Suppressor macrophage (primary cell): ENCODE measurements at regions not wholly inside any gene's neighbourhood (a gene's known extent, or its start where the extent isn't known, plus 50 kb on each side); places are given as distances from the start of the nearest gene placed in this dataset.
A peak's percentile ranks its signal among the peaks of the same experiment; 100 is the strongest.
"Not testable (repeated sequence)": the region's sequence is repeated elsewhere in the genome, so short reads cannot be mapped to it uniquely, and the experiment has no call there.

Experiments
- DNase-seq, 4 experiments: peaks; one replicate each; pipeline ENCODE4 v3.0.0-alpha.2; 2020 to 2022

DNA sequence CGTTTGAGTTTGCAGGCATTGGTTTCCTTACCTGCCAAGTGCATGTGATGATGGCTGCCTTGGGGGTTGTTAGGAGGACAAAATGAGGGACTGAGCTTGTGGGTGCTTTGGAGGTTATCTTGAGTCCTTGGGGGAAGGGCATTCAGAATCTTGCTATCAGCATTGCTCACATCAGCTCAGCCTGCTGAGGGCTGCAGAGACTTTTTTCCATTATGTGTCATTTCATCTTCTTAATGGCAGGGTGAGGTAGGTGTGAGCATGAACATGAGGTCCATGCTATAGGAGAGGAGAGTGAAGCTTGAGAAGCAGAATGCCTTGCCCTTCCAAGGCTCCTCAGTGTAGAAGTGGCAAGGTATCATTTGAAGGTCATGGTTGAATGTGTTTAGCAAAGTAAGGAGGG, 112.3 kb downstream of the MIAT start:
- DNase-seq, result no peak

DNA sequence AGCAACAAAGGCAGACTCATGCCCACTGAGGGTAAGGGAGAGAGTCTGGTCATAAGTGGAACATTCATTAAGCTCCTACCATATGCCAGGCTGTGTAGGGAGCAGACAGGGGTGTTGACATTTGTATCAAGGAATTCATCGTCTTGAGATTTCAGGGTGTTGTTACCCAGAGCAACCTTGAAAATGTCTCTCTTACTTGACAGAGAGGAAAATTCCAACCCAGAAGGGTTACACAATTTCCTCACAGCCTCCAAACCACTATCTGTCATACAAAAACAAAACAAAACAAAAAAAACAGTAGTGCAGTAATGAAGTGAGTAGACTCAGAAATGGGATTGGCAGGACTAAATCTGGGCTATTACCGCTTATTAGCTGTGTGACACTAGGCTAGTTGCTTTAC, 113.2 kb downstream of the MIAT start:
- DNase-seq, result peak in 2 of 4 experiments; percentile 11 to 21

DNA sequence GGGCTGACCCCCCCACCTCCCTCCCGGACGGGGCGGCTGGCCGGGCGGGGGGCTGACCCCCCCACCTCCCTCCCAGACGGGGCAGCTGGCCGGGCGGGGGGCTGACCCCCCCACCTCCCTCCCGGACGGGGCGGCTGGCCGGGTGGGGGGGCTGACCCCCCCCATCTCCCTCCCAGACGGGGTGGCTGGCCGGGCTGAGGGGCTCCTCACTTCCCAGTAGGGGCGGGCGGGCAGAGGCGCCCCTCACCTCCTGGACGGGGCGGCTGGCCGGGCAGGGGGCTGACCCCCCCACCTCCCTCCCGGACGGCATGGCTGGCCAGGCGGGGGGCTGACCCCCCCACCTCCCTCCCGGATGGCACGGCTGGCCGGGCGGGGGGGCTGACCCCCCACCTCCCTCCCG, 115.7 kb downstream of the MIAT start:
- DNase-seq, result not testable (repeated sequence)

DNA sequence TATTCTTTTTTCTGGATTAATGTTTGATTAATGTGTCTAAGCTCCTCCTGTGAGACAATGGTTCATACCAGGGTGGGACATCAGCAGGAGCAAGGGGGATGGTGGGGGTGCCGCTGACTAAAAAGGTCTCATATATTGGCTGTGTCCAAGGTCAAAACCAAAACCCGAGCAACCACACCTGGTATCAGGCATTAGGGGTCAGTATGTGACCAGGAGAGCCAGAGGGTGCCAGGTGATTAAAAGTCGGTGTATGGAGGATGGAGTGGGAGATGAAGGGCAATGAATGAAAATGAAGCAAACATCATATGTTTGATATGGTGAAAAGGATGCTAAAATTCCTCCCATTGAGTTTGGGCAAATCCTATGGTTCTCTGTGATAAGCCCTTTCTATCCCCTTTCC, 118.0 kb downstream of the MIAT start:
- no peak for DNase-seq

DNA sequence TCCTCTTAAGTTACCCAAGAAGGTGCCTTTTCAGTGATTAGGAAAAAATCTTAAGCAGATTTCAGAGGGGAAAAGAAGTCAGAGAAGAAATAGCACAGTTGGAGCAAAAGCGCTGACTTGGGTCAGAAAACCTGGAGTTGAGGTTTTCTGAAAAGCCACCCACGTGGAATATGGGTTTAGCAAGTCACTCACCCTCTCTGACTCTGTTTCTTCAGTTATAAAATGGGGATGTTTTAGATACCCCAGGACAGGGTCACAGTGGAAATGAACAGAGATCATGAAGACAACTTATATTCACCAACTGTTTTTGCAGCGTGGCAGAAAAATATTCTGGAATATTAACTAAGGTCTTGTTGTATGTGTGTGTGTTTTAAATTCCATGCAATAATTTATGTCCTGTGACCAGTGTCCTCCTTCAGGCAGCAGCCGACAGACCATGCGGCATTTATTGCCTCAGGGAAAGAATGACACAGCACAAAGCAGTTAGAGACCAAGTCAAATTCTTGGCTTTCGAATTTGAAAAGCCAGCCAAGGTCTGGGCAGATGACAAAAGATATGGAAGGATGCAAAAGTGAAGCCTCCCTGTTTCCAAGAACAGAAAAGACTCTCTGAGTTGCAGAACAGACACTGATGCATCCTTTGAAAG, 119.9 kb downstream of the MIAT start:
- DNase-seq, result peak in 1 of 4 experiments; percentile 22

DNA sequence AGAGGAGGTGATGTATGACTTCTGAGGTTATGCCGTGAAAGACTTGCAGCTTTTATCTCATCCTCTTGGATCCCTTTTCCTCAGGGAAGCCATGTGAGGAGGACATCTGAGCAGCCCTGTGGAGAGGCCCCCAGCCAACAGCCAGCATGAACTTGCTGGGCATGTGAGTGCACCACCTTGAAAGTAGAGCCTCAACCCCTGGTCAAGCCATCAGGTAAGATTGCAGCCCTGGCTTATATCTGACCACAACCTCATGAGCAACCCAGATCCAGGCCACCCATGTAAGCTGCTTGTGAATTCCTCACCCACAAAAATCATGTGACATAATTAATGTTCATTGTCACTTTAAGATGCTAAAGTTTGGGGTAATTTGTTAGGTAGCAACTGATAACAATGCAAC, 121.0 kb downstream of the MIAT start:
- no peak for DNase-seq

DNA sequence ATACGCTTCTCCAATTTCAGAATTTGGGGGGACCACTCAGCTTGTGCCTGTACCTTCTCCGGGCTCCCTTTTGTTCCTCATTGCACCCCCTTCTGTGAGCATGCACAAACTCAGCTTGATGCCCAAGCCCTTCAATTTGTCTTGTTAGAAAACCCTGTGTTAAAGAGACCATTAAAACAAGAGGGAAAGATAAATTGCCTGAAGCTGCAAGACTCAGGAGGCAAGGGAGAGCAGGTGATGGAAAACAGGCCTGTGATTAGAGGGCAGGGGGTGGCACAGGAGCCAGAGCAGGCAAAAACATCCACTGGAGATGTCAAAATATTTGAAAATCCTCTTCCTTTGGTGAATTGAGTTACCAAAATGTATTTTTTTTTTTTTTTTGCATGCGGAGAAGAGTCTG, 121.7 kb downstream of the MIAT start:
- DNase-seq, result no peak

DNA sequence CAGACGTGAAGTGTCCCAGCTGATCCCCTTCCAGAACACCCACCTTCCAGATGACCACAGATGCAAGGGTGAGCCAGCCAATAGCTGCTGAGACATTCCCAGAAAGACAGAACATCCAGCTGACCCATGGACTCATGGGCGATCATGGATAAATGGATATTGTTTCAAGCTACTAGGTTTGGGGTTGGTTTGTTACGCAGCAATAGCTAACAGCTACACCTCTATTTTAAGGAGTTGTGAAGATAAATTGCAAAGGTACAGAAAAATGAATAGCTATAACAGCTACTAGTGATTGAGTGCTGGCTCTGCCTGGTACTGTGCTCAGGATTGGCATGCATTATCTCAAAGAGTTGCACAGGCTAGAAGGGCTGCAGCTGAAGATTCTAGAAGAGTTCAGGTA, 122.5 kb downstream of the MIAT start:
- DNase-seq, result no peak

DNA sequence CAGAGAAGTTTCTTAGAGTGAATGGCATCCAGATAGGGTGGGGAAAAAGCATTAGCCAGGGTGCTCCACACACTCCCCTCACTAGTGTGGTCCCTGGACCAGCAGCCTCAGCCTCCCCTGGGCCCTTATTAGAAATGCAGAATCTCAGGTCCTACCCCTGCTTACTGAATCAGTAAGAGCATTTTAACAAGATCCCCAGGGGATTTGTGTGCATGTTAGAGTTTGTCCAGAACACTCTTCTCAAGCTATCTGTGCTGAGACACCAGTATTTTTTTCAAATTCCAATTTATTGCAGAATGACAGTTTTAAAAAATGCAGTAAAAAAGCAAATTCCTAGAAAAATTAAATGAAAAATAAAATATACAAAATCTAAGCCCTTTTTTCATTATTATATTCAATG, 123.1 kb downstream of the MIAT start:
- DNase-seq, result no peak

DNA sequence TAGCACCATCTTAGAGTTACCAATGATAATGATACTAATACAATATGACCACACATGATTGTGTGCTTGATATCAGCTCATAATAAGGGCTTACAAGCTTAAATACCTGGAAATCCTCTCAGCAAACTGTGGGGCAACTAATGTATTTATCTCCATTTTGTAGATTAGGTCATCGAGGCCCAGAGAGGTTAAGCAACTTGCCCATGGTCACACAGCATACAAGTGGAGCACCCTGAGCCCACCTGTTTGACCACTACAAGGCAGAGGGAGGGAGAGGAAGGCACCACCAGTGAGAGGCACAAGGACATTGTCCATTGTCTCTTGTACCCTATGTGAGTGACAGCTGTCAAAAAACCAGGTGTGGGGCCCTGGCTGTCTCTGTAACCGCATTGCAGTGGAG, 123.7 kb downstream of the MIAT start:
- no peak for DNase-seq

DNA sequence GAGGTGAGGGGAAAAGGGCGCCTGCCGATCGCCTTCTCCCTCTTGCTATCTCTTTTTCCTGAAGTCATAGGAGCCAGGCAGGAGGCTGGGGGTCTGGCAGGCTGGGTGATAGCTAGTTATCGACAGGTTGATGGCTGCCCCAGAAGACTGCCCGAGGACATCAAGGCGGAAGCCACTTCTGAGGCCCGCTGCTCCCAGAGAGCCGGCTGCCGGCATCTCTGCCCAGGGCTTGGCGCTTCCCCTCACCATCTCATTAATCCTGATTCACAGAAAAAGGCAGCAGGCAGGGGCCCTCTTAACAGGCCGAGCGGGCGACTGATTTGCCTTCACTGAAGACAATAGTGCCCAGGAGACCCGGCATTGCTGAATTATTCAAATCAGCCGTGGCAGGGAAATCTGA, 124.2 kb downstream of the MIAT start:
- no peak for DNase-seq

DNA sequence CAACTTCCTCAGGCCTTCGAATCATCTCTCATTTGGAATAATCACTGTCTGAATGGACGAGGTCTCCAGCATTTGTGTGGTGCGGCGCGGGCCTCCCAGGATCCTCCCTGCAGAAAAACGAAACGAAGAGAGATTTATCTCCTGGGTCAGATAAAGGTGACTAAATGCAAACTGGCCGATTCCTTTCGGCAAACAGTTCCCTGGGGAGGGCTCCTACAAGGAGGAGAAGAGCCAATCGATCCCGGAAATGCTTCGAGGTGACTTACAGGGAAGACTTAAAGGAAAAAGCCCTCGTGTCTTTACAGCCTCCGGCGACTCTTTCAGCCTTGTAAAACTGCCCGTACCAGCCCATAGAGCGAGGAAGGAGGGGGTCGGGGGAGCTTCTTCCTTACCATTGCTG, 126.5 kb downstream of the MIAT start:
- DNase-seq, result no peak

DNA sequence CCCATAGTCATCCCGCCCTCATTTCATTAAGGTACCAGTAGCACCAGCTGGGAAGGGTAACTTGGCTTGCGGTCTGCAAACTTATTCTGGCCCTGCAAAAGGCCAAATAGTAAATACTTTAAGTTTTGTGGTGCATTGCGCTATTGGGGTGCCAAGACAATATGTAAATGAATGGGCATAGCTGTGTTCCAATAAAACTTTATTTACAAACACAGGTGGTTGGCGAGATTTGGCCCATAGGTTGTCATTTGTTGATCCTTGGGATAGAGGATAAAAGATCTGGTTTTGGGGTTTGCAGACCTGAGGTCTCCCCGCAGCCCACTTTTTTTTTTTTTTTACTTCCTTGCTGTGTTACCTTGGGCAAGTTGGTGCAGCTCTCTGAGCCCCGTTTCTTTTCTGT, 127.4 kb downstream of the MIAT start:
- no peak for DNase-seq

DNA sequence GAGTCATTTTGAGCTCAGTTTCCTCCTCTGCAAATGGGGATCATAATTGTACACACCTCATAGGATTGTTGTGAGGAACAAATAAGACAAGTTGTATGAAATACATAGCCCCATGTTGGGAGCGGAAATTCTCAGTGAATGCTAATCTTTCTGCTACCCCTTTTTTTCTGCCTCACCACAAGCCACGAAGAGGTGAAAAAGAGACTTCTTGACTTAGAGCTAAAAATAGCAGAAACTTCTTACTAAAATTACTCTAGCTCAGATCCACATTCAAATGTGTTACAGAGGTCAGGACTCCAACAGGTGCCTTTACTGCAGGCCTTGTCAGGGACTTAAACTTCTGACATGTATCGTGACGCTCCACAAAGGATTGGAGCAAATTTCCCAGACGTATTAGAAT, 128.5 kb downstream of the MIAT start:
- DNase-seq, result no peak

DNA sequence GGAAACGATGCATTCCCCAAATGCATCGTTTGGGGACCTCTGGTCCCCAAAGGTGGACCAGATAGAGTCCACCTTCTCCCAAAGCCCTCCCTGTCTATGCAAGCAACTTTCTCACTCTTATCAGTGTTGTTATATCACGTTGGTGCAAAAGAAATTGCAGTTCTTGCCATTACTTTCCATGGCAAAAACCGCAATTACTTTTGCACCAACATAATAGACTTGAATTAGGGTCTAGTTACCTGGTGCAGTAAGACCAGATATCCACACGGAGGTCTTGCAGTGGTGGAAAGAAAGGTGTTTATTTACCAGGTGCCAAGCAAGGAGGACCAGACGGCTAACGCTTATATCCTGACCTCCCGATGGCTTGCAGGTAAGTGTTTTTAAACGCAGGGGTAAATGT, 129.0 kb downstream of the MIAT start:
- DNase-seq, result no peak

DNA sequence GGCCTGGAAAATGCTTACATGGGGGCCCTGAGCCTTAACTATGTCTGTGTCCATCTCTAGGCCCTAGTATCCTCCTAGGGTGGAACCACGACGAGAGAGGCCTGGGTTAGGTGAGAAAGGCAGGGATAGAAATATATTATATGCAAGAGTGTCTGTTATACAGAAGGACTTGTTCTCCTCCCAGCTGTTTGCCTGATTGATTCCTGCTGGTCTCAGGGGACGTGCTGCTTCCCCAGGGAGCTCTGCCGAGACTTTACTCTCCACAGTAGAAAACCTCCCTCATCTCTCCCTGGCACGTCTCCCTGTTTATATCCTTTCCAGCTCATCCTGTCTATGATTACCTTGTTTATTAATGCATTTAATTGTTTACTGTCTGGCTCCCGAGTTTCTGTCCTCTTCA, 132.6 kb downstream of the MIAT start:
- DNase-seq, result no peak

DNA sequence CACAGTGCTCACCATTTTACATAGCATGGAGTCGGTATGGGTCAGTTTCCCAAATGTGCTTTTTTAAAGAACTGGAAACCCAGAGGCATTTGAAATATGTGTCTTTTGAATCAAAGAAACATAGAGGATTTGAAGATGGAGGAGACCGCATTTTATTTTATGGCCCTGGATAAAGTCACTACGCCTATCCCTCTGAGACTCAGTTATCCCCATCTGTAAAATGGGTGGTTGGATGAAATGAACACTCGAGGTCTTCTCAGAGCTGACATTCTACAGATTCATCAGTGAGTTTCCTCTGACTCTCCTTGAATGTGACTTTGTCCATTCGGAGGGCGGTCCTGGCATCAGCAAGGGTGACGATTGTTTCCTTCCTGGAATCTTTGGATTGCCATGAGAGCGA, 135.1 kb downstream of the MIAT start:
- DNase-seq, result no peak

DNA sequence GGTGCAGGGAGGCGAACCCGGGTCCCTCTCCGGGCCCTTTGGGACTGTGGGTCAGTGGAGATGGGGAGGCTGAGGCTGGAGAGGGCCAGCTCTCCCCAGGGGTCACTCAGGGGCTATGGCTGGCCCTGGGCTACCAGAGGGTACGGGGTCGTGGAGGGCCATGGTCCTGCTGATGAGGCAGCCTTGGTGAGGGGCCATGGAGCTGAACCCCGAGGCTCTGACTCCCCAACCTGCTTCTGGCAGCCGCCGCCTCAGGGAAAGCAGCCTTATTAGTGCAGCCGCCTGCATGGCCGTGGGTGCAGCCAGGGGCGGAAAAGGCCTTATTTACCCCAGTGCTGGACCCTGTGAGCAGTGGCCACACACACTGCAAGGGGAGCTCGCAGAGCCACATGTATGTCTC, 139.4 kb downstream of the MIAT start:
- DNase-seq, result no peak

DNA sequence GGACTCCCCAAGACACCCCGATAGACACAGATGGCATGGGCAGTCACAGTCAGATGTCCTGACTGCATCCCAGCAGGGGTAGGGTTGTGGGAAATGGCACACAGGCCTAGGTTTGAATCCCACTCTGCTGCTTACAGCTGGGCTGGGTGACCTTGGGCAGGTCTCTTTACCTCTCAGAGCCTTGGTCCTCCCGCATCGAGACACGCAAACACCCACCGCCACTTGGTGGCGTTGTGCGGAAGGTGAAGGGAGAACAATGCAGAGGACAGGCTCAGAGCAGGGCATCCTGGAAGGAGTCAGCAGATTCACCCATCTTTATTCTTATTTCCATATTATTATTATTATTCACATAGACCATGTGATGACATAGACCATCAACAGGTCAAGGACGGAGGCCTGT, 140.5 kb downstream of the MIAT start:
- no peak for DNase-seq

DNA sequence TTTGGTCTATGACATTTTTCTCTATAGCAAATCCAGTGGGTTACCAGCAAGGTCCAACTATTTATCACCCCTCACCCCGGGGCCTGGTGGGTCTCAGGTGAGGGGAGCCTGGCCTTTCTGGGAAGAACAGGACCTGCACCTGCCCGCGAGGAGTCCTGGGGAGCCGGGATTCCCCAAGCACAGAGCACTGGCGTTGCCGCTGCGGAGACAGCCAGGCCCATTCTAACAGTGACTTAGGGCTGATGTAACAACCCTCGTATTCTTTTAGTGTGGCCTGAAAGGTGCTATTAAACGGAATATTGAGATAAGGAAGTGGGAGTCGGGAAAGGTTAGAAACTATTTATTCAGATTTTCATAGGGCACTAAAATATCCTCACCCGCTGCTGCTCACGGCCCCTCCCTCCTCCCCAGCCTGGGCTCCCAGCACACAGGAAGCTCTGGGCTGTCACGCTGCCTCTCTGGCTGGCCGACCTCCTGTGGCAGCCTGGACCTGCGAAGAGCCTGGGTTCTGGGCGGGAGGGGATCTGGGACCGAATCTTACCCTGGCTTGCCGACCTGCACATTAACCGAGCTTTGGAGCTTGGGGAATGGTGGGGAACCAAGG, 141.2 kb downstream of the MIAT start:
- no peak for DNase-seq

DNA sequence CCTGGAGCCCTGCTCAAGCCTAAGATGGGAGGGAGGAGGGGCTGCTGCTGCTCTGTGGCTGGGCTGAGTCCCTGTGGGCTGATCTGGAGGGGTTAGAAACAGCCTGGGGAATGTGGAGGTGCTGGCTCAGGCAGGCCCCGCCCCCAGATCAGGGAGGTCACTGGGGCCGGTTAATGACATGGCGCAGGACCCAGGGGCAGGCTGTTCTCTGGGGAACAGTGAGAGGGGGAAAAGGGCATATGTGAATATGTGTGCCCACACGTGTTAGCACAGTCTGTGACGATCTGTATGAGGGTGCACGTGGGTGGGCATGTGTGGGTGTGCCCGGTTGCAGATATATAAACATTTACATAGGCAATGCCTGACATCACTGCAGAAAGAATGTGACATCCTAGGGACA, 143.5 kb downstream of the MIAT start:
- peak in 1 of 4 experiments; percentile 9 for DNase-seq

DNA sequence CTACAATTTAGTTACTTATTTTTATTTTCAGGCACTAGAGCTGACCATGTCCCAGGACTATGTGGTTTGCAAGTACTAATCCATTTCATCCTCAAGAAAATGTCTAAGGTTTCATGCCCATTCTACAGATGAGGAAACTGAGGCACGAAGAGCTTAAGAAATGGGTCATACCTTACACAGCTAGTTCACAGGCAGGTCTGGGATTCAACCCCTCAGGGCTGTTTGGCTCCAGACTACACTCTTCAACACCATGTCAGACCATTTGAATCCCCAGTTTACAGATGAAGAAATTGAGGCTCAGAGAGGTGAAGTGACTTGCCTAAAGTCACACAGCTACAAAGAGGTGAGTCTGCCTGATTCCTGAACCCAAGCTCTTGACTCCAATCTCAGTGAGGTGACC, 144.1 kb downstream of the MIAT start:
- DNase-seq, result no peak

DNA sequence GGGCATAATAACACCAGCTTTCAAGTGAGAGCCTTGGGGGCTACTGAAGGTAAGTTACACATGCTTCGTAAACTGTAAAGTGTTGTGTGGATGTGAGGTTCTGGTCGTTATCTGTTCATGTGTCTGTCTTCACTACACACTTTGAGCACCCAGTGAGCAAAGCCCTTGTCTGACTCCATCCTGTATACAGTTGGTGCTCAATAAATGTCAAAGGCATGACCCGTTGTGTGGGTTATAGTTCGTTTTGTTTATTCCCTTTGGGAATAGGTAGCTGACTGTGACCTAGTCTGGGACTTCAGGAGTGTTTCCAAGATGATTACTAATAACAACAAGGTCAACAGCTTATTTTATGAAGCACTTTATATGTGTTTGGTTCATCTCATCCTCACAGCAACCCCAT, 146.9 kb downstream of the MIAT start:
- no peak for DNase-seq

DNA sequence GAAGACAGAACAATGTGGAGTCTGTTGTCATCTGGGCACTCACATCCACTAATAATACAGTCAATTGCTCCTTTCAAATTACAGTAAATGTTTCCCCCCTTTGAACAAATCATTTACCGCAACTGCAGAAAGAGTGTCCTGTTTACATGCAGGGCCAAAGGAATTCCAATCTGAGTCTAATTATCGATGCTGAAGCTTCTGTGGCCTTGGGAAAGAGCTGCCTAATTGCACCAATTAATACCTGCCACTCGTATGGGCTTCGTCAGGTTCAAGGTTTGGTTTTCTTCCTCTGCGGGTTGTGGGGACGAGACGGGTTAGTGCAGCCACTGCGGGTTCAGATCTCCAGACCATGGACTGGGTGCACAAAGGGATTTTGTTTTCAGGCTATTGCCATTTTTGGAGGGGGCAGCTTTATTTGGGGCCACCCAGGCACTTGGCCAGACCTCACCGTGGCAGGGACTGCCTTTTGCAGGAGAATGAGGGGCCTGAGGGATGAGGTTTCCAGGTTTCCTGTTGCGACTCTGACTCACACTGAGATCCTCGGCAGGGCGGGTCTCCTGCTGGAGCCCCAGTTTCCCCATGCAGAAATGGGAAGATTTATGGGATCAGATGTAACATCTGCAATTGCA, 147.6 kb downstream of the MIAT start:
- no peak for DNase-seq
